Breast epithelium (tissue), 3 donors: ENCODE measurements at regions not wholly inside any gene's neighbourhood (a gene's known extent, or its start where the extent isn't known, plus 50 kb on each side); places are given as distances from the start of the nearest gene placed in this dataset.

Source experiments
- CTCF ChIP-seq, 3 donors: fragments of 450-650 bp; IDR thresholded peaks; one replicate each; pipeline ENCODE4 v1.5.1; 2016 to 2017; ENCODE audit warnings: antibody characterized with exemption in 3 of 3, mild to moderate bottlenecking in 3 of 3, moderate library complexity in 3 of 3
- POLR2A ChIP-seq: fragments of 450-650 bp; IDR thresholded peaks from one replicate; pipeline ENCODE4 v1.6.1; 2016; ENCODE audit warnings: antibody characterized with exemption, mild to moderate bottlenecking, moderate library complexity

GRCh38 chr16:81179219-81179618 is 59.3 kb upstream of the BCO1 start:
- no peak for TF ChIP-seq CTCF (IDR thresholded peaks at IDR 0.05)
- TF ChIP-seq POLR2A = no peak
